Neural cell (in vitro differentiated cells): ENCODE measurements at regions not wholly inside any gene's neighbourhood (a gene's known extent, or its start where the extent isn't known, plus 50 kb on each side); places are given as distances from the start of the nearest gene placed in this dataset.

Source experiments
- CTCF ChIP-seq: fragments of 450-650 bp; IDR thresholded peaks from 2 replicates; pipeline ENCODE4 v1.5.1; 2014; ENCODE audit warnings: antibody characterized with exemption, mild to moderate bottlenecking, moderate library complexity; ENCODE audit not compliant: poor library complexity, severe bottlenecking
- EZH2 ChIP-seq: fragments of 200-600, 300-800 bp; shearing (Covaris generic), sonication (generic); IDR thresholded peaks from 2 replicates; pipeline ENCODE4 v1.6.1; 2014; ENCODE audit warnings: antibody characterized with exemption, low read length, borderline replicate concordance, mild to moderate bottlenecking; ENCODE audit not compliant: insufficient read depth, poor library complexity, severe bottlenecking
- MXI1 ChIP-seq: fragments of 450-650 bp; conservative IDR thresholded peaks from 2 replicates; pipeline ENCODE4 v1.6.1; 2014; ENCODE audit warnings: antibody characterized with exemption, mild to moderate bottlenecking; ENCODE audit not compliant: poor library complexity, severe bottlenecking
- POLR2AphosphoS5 ChIP-seq: IDR thresholded peaks from 2 replicates; pipeline ENCODE4 v1.6.1; 2012
- RAD21 ChIP-seq: fragments of 450-650 bp; conservative IDR thresholded peaks from 2 replicates; pipeline ENCODE4 v1.6.1; 2014; ENCODE audit warnings: antibody characterized with exemption, mild to moderate bottlenecking, moderate library complexity
- REST ChIP-seq: IDR thresholded peaks from 2 replicates; pipeline ENCODE4 v1.6.1; 2012; ENCODE audit warnings: borderline replicate concordance
- TAF1 ChIP-seq: IDR thresholded peaks from 2 replicates; pipeline ENCODE4 v1.6.1; 2012; ENCODE audit warnings: low read depth

GRCh38 chr2:53517406-53517805 is 250.2 kb upstream of the CHAC2 start:
- TF ChIP-seq CTCF (no peak), MXI1 (no peak), POLR2AphosphoS5 (no peak), EZH2 (no peak), REST (no peak), RAD21 (no peak), TAF1 (no peak)
